ENCODE measurements at regions not wholly inside any gene's neighbourhood (a gene's known extent, or its start where the extent isn't known, plus 50 kb on each side); places are given as distances from the start of the nearest gene placed in this dataset.
A peak's percentile ranks its signal among the peaks of the same experiment; 100 is the strongest.

- DNase-seq (no peak), ATAC-seq (no peak)
- intact Hi-C loops (cut with micrococcal nuclease), result no loop called here
Observed at GRCh38 chr7:95718577-95719410, 53.6 kb upstream of the DYNC1I1 start.

- no peak for DNase-seq
- intact Hi-C loops (cut with micrococcal nuclease), result no loop called here
- ATAC-seq, result peak; percentile 90
Observed at GRCh38 chr7:95716357-95717122, 55.8 kb upstream of the DYNC1I1 start.

- ATAC-seq, result no peak
- DNase-seq, result no peak
- intact Hi-C loops (cut with micrococcal nuclease), result no loop called here
Observed at GRCh38 chr7:95715274-95715673, 57.1 kb upstream of the DYNC1I1 start.

GRCh38 chr7:95710711-95711110 is 61.6 kb upstream of the DYNC1I1 start:
- ATAC-seq, result no peak
- no peak for DNase-seq
- intact Hi-C loops (cut with micrococcal nuclease), result no loop called here

- intact Hi-C loops (cut with micrococcal nuclease), result no loop called here
- no peak for DNase-seq
- no peak for ATAC-seq
Observed at GRCh38 chr7:95700917-95701316, 71.4 kb upstream of the DYNC1I1 start.

GRCh38 chr7:95694334-95694733 is 78.0 kb upstream of the DYNC1I1 start:
- ATAC-seq, result no peak
- intact Hi-C loops (cut with micrococcal nuclease), result no loop called here
- no peak for DNase-seq

- intact Hi-C loops (cut with micrococcal nuclease), result no loop called here
Observed at GRCh38 chr7:95693551-95694333, 78.6 kb upstream of the DYNC1I1 start.

GRCh38 chr7:95691464-95691863 is 80.9 kb upstream of the DYNC1I1 start:
- intact Hi-C loops (cut with micrococcal nuclease), result no loop called here
- DNase-seq, result no peak
- no peak for ATAC-seq

More at GRCh38 chr7:95693551-95694333, 78.6 kb upstream of the DYNC1I1 start:
- ATAC-seq (no peak), DNase-seq (no peak)

GRCh38 chr7:95690367-95690947 is 81.9 kb upstream of the DYNC1I1 start:
- DNase-seq, result no peak
- ATAC-seq, result peak; percentile 61
- intact Hi-C loops (cut with micrococcal nuclease), result no loop called here

- intact Hi-C loops (cut with micrococcal nuclease), result loop anchor here (5.0 kb wide), 2 partner anchors 162 to 177 kb away; no protein-coding TSS in a partner anchor
- ATAC-seq (peak; percentile 57), DNase-seq (no peak)
Observed at GRCh38 chr7:95688931-95689495, 83.3 kb upstream of the DYNC1I1 start.

GRCh38 chr7:95687759-95688343 is 84.5 kb upstream of the DYNC1I1 start:
- DNase-seq, result no peak
- ATAC-seq, result peak; percentile 41
- intact Hi-C loops (cut with micrococcal nuclease), result loop anchor here (5.0 kb wide), 2 partner anchors 161 to 176 kb away; no protein-coding TSS in a partner anchor

- DNase-seq, result no peak
- peak; percentile 30 for ATAC-seq
- intact Hi-C loops (cut with micrococcal nuclease), result loop anchor here (5.0 kb wide), 2 partner anchors 159 to 174 kb away; no protein-coding TSS in a partner anchor
Observed at GRCh38 chr7:95686109-95686508, 86.2 kb upstream of the DYNC1I1 start.

GRCh38 chr7:95684505-95684904 is 87.8 kb upstream of the DYNC1I1 start:
- no peak for DNase-seq
- no peak for ATAC-seq
- intact Hi-C loops (cut with micrococcal nuclease), result loop anchor here (5.0 kb wide), 2 partner anchors 87 to 137 kb away; partner anchors contain the start of gene PDK4

GRCh38 chr7:95684037-95684436 is 87.7 kb upstream of the PDK4 start:
- ATAC-seq, result peak; percentile 69
- DNase-seq, result no peak
- intact Hi-C loops (cut with micrococcal nuclease), result loop anchor here (5.0 kb wide), 2 partner anchors 87 to 137 kb away; partner anchors contain the start of gene PDK4

GRCh38 chr7:95682913-95683312 is 86.6 kb upstream of the PDK4 start:
- intact Hi-C loops (cut with micrococcal nuclease), result loop anchor here (5.0 kb wide), 2 partner anchors 86 to 136 kb away; partner anchors contain the start of gene PDK4
- no peak for DNase-seq

GRCh38 chr7:95676691-95677090 is 80.4 kb upstream of the PDK4 start:
- intact Hi-C loops (cut with micrococcal nuclease), result no loop called here
- ATAC-seq, result no peak
- DNase-seq, result no peak

More at GRCh38 chr7:95682913-95683312, 86.6 kb upstream of the PDK4 start:
- peak; percentile 9 for ATAC-seq

- no peak for DNase-seq
- intact Hi-C loops (cut with micrococcal nuclease), result no loop called here
- ATAC-seq, result no peak
Observed at GRCh38 chr7:95675632-95676031, 79.3 kb upstream of the PDK4 start.

- no peak for DNase-seq
- intact Hi-C loops (cut with micrococcal nuclease), result no loop called here
Observed at GRCh38 chr7:95675016-95675415, 78.7 kb upstream of the PDK4 start.

More at GRCh38 chr7:95675016-95675415, 78.7 kb upstream of the PDK4 start:
- no peak for ATAC-seq

Data from left ventricle myocardium superior (tissue), 1 donor.